Gastroesophageal sphincter (tissue), 4 donors: ENCODE measurements at regions not wholly inside any gene's neighbourhood (a gene's known extent, or its start where the extent isn't known, plus 50 kb on each side); places are given as distances from the start of the nearest gene placed in this dataset.

Experiments used
- ATAC-seq: fragments of 150-250 bp; one replicate; pipeline ENCODE4 v1.9.1; 2016; ENCODE audit warnings: mild to moderate bottlenecking, moderate library complexity
- H3K27ac ChIP-seq, 4 donors: fragments of 200-600 bp; sonication (generic) in 3 of 4; 1 replicate in 3 of 4; 2 replicates in 1 of 4; pipeline ENCODE4 v1.5.1; 2016 to 2019
- H3K27me3 ChIP-seq: fragments of 200-600 bp; sonication (generic); one replicate; pipeline ENCODE4 v1.5.1; 2019
- H3K36me3 ChIP-seq, 2 donors: fragments of 200-600 bp; sonication (generic); one replicate each; pipeline ENCODE4 v1.5.1; 2019; ENCODE audit warnings: control low read depth in 1 of 2
- H3K4me1 ChIP-seq, 3 donors: fragments of 200-600 bp; sonication (generic); 1 replicate in 2 of 3; 2 replicates in 1 of 3; pipeline ENCODE4 v1.5.1; 2016 to 2019; ENCODE audit warnings: control low read depth in 2 of 3
- H3K4me3 ChIP-seq, 2 donors: fragments of 200-600 bp; sonication (generic); one replicate each; pipeline ENCODE4 v1.5.1; 2019; ENCODE audit warnings: mild to moderate bottlenecking in 1 of 2, moderate library complexity in 1 of 2
- H3K9me3 ChIP-seq, 3 donors: fragments of 200-600 bp; sonication (generic); one replicate each; pipeline ENCODE4 v1.5.1; 2017 to 2019; ENCODE audit warnings: control low read depth in 2 of 3
- EP300 ChIP-seq: sonication (generic); formaldehyde crosslinking; IDR thresholded peaks from one replicate; pipeline ENCODE4 v1.6.1; 2017; ENCODE audit warnings: antibody characterized with exemption, mild to moderate bottlenecking
- POLR2A ChIP-seq, 2 donors: fragments of 450-650 bp; IDR thresholded peaks; one replicate each; pipeline ENCODE4 v1.6.1; 2017; ENCODE audit warnings: antibody characterized with exemption in 2 of 2, mild to moderate bottlenecking in 2 of 2, moderate library complexity in 1 of 2
- POLR2AphosphoS5 ChIP-seq: sonication (generic); formaldehyde crosslinking; IDR thresholded peaks from one replicate; pipeline ENCODE4 v1.6.1; 2017; ENCODE audit warnings: antibody characterized with exemption
- WGBS, 2 donors: methylation state at CpG; one replicate each; pipeline ENCODE4 v1.1.5; 2018; ENCODE audit warnings: low coverage in 1 of 2; 5-methylcytosine and 5-hydroxymethylcytosine counted together
- TF ChIP-seq, protein P1 (sequence below), 4 experiments: fragments of 200-600 bp in 2 of 4; fragments of 450-650 bp in 2 of 4; sonication (generic) in 1 of 4; IDR thresholded peaks; one replicate each; pipeline ENCODE4 v1.5.1; 2017 to 2019; ENCODE audit warnings: antibody characterized with exemption in 4 of 4, mild to moderate bottlenecking in 2 of 4, moderate library complexity in 2 of 4

DNA sequence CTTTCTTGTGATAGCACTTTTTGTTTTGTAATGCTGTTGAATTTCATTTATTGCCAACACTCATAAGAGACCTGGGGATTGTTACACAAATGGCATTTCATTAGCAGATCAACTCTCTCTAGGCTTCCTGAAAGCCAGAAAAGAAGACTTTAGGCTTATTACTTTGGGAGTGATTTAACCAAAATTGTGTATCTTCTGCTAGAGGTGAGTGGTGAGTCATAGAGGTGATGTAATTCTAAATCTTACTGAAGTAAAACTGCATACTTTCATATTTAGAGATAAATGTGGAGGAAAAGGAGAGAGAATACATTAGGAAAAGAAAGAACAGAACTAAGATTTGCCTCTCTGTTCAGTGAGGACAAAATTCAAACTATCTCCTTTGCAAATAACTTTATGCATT, 304.7 kb upstream of the RGS17 start:
- no peak overlapping the region for H3K27ac ChIP-seq
- H3K4me1 ChIP-seq, result no peaks in the 10 kb centered on the region
- no peak overlapping the region for H3K4me3 ChIP-seq
- no peaks in the 10 kb centered on the region for H3K9me3 ChIP-seq
- no peaks in the 10 kb centered on the region for H3K36me3 ChIP-seq
- ATAC-seq, result no peak
- H3K27me3 ChIP-seq, result no peaks in the 10 kb centered on the region
- TF ChIP-seq, protein P1, sequence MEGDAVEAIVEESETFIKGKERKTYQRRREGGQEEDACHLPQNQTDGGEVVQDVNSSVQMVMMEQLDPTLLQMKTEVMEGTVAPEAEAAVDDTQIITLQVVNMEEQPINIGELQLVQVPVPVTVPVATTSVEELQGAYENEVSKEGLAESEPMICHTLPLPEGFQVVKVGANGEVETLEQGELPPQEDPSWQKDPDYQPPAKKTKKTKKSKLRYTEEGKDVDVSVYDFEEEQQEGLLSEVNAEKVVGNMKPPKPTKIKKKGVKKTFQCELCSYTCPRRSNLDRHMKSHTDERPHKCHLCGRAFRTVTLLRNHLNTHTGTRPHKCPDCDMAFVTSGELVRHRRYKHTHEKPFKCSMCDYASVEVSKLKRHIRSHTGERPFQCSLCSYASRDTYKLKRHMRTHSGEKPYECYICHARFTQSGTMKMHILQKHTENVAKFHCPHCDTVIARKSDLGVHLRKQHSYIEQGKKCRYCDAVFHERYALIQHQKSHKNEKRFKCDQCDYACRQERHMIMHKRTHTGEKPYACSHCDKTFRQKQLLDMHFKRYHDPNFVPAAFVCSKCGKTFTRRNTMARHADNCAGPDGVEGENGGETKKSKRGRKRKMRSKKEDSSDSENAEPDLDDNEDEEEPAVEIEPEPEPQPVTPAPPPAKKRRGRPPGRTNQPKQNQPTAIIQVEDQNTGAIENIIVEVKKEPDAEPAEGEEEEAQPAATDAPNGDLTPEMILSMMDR (IDR thresholded peaks at IDR 0.05), result no peak

DNA sequence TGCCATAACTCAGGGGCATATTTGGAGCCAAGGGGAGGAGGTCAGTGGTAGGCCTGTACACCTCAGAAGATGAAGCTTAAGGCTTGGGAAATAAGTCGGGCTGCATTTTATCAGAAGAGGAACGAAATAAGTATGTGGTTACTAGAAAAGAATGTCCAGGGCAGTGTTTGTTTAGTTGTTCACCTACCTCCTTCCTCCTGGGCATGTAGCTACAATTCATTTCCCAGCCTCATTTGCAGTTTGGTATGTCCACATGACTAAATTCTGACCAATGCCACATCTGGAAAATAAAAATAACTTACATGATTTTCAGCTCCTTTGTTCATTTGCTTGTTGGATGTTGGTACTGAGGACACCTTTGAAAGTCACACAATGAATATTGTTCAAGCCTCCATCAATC, 294.5 kb upstream of the RGS17 start:
- no peak overlapping the region for H3K4me3 ChIP-seq

DNA sequence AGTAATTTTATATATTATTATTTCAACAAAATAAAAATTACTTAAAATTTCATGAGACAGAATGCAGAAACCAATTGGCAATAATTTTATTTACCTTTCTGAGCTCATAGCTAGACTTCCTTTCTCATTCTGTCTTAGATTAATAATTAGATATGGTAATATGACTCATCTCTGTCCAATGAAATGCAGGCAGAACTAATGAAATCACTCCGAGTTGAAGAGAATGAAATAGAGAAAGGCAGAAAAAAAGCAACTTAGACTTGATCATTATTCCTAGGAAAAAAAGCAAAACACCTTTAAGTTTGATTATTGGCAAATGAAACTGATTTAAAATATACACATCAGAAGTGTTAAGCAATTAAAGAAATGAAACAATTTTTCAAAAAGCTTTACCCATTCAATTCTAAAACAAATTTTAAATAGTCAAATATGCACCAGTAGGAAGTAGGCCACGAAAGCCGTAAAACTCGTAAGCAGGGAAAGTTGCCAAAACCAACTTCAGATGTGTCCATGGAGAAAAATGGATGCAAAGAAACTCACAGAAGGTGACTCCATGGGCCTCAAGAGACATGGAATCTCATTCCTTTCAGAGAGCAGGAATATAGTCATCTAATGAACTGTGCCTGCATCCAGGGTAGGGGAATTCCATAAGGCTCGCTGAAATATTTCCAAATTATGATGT, 293.8 kb upstream of the RGS17 start:
- Histone ChIP-seq H3K4me3 (no peak overlapping the region), H3K27ac (no peak overlapping the region), H3K4me1 (no peaks in the 10 kb centered on the region), H3K9me3 (no peaks in the 10 kb centered on the region), H3K27me3 (no peaks in the 10 kb centered on the region), H3K36me3 (no peaks in the 10 kb centered on the region)
- TF ChIP-seq POLR2AphosphoS5, result no peak
- TF ChIP-seq POLR2A (IDR thresholded peaks at IDR 0.05), result no peak
- TF ChIP-seq, protein P1 (IDR thresholded peaks at IDR 0.05), result no peak
- no peak for TF ChIP-seq EP300
- WGBS, 2 donors, result 53 to 58% methylated on average over 5 of the region's 5 CpGs
- no peak for ATAC-seq

More for the DNA sequence above, 294.5 kb upstream of the RGS17 start:
- Histone ChIP-seq H3K36me3 (no peaks in the 10 kb centered on the region), H3K9me3 (no peaks in the 10 kb centered on the region), H3K4me1 (no peaks in the 10 kb centered on the region), H3K27ac (no peak overlapping the region), H3K27me3 (no peaks in the 10 kb centered on the region)
- TF ChIP-seq POLR2A (IDR thresholded peaks at IDR 0.05) (no peak), EP300 (no peak), POLR2AphosphoS5 (no peak)
- TF ChIP-seq, protein P1 (IDR thresholded peaks at IDR 0.05), result no peak
- 39 to 84% methylated on average over 2 of the region's 2 CpGs for WGBS, 2 donors
- no peak for ATAC-seq

DNA sequence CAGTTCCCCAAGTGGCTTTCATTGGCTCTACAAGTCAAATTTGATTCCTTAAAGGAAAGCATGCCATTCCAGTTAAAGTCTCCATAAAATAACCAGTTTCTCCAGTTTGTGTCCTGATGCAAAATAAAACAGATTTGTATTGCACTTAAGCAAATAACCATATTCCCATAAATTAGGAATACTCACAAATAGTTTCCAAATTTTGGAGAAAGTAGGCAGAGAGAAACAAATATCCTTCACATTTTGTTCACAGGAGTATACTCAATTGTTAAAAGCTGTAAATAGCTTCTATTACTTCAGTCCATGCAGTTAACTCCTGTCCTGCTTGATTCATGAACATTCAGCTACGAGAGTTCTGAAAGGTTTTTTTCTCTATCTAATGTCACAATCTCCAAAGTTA, 281.4 kb upstream of the RGS17 start:
- Histone ChIP-seq H3K36me3 (no peaks in the 10 kb centered on the region), H3K4me3 (no peak overlapping the region), H3K27me3 (no peaks in the 10 kb centered on the region), H3K27ac (no peak overlapping the region), H3K9me3 (peaks cover 0 to 7% (median 0%) of the 10 kb centered on the region in 3 donors), H3K4me1 (no peaks in the 10 kb centered on the region)
- TF ChIP-seq, protein P1 (IDR thresholded peaks at IDR 0.05), result no peak
- TF ChIP-seq POLR2AphosphoS5 (no peak), POLR2A (IDR thresholded peaks at IDR 0.05) (no peak), EP300 (no peak)
- WGBS, 2 donors, result 77 to 83% methylated on average over 1 of the region's 1 CpG
- ATAC-seq, result no peak

DNA sequence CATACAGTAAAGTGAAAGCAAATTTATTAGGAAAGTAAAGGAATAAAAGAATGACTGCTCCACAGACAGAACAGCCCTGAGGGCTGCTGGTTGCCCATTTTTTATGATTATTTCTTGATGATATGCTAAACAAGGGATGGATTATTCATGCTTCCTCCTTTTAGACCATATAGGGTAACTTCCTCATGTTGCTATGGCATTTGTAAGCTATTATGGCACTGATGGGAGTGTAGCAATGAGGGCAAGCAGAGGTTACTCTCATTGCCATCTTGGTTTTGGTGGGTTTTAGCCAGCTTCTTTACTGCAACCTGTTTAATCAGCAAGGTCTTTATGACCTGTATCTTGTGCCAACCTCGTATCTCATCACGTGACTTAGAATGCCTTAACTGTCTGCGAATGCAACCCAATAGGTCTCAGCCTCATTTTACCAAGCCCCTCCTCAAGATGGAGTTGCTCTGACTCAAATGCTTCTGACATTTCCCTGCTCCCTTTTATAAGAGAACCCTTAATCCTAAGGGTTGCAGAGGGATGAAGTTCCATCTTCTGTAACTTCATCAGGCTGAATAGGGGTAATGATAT, 280.1 kb upstream of the RGS17 start:
- no peak overlapping the region for H3K27ac ChIP-seq
- 86% methylated on average over 3 of the region's 3 CpGs; no CpG with 5 or more reads in 1 of the 2 donors for WGBS, 2 donors
- TF ChIP-seq POLR2A (IDR thresholded peaks at IDR 0.05) (no peak), POLR2AphosphoS5 (no peak), EP300 (no peak)
- TF ChIP-seq, protein P1 (IDR thresholded peaks at IDR 0.05), result no peak
- H3K4me1 ChIP-seq, result no peaks in the 10 kb centered on the region
- ATAC-seq, result no peak
- no peaks in the 10 kb centered on the region for H3K27me3 ChIP-seq
- H3K9me3 ChIP-seq, result peaks cover 0 to 7% (median 0%) of the 10 kb centered on the region in 3 donors
- H3K36me3 ChIP-seq, result no peaks in the 10 kb centered on the region
- H3K4me3 ChIP-seq, result no peak overlapping the region
